B cell (primary cell): ENCODE measurements at regions not wholly inside any gene's neighbourhood (a gene's known extent, or its start where the extent isn't known, plus 50 kb on each side); places are given as distances from the start of the nearest gene placed in this dataset.

Source experiments
- ATAC-seq: fragments of 200-7000 bp; cut with Tn5 transposase; one replicate; pipeline ENCODE4 v1.10.0; 2021; ENCODE audit warnings: low read depth, mild to moderate bottlenecking, moderate number of reproducible peaks, moderate library complexity
- CTCF ChIA-PET: fragments of 350-600 bp; sonication (Branson Sonifier 250); formaldehyde crosslinking; loops from one replicate; lab custom pipeline; 2021; ENCODE audit warnings: antibody characterized with exemption, inconsistent platforms; lab: Charles Lee
- POLR2A ChIA-PET: fragments of 350-600 bp; sonication (Branson Sonifier 250); formaldehyde crosslinking; loops from one replicate; lab custom pipeline; 2021; ENCODE audit warnings: antibody characterized with exemption; lab: Charles Lee
- DNase-seq: peaks from one replicate; pipeline ENCODE4 v3.0.0; 2013
- H2AFZ ChIP-seq: 2 replicates; pipeline ENCODE4 v1.6.1; 2012; ENCODE audit warnings: mild to moderate bottlenecking, low read depth, low read length; ENCODE audit not compliant: insufficient read depth, poor library complexity, severe bottlenecking
- H3K27ac ChIP-seq, 2 donors: 1 replicate in 1 of 2; 2 replicates in 1 of 2; pipeline ENCODE4 v1.5.1; 2012 to 2013; ENCODE audit warnings: low read length in 2 of 2, mild to moderate bottlenecking in 2 of 2, moderate library complexity in 1 of 2
- H3K27me3 ChIP-seq, 4 experiments: fragments of 200-600 bp in 1 of 4; sonication (generic) in 1 of 4; replicated peaks in 1 of 4; 1 replicate in 2 of 4; 2 replicates in 2 of 4; pipeline versions ENCODE4 v1.6.1 to v1.7.0; 2013 to 2016; ENCODE audit warnings: low read length in 3 of 4, mild to moderate bottlenecking in 2 of 4, mixed read lengths in 1 of 4, moderate library complexity in 1 of 4; ENCODE audit not compliant: insufficient read depth in 4 of 4, control insufficient read depth in 3 of 4; ENCODE audit errors: control extremely low read depth in 1 of 4
- H3K36me3 ChIP-seq, 2 experiments: replicated peaks in 1 of 2; 1 replicate in 1 of 2; 2 replicates in 1 of 2; pipeline versions ENCODE4 v1.6.1 to v1.7.1; 2013; ENCODE audit warnings: low read length in 1 of 2; ENCODE audit not compliant: insufficient read depth in 2 of 2, control insufficient read depth in 1 of 2; ENCODE audit errors: control extremely low read depth in 1 of 2, extremely low read depth in 1 of 2
- H3K4me1 ChIP-seq, 2 donors: fragments of 200-600 bp in 1 of 2; sonication (generic) in 1 of 2; 1 replicate in 1 of 2; 2 replicates in 1 of 2; pipeline versions ENCODE4 v1.5.1 to v1.6.1; 2013 to 2017; ENCODE audit warnings: low read length in 2 of 2; ENCODE audit not compliant: control insufficient read depth in 2 of 2, insufficient read depth in 2 of 2
- H3K4me2 ChIP-seq: replicated peaks from 2 replicates; pipeline ENCODE3; 2012; ENCODE audit warnings: mild to moderate bottlenecking, low read depth, low read length; ENCODE audit not compliant: poor library complexity, severe bottlenecking
- H3K4me3 ChIP-seq, 5 experiments: fragments of 200-600 bp in 1 of 5; sonication (generic) in 1 of 5; 1 replicate in 3 of 5; 2 replicates in 2 of 5; pipeline versions ENCODE4 v1.5.1 to v1.7.0; 2011 to 2016; ENCODE audit warnings: low read length in 4 of 5, mild to moderate bottlenecking in 4 of 5, low read depth in 2 of 5, control low read depth in 1 of 5, moderate library complexity in 1 of 5; ENCODE audit not compliant: insufficient read depth in 1 of 5; ENCODE audit errors: control extremely low read depth in 1 of 5, extremely low read depth in 1 of 5
- H3K79me2 ChIP-seq: fragments of 200-600 bp; sonication (generic); one replicate; pipeline ENCODE4 v1.6.0; 2016; ENCODE audit warnings: low read length; ENCODE audit not compliant: control insufficient read depth, insufficient read depth
- H3K9ac ChIP-seq: fragments of 200-600 bp; sonication (generic); 2 replicates; pipeline ENCODE4 v1.6.1; 2017; ENCODE audit warnings: mild to moderate bottlenecking, low read length, moderate library complexity
- H3K9me3 ChIP-seq, 3 donors: one replicate each; pipeline versions ENCODE4 v1.6.1 to v1.7.1; 2013; ENCODE audit warnings: low read length in 2 of 3; ENCODE audit not compliant: control insufficient read depth in 2 of 3, insufficient read depth in 1 of 3; ENCODE audit errors: control extremely low read depth in 1 of 3
- H4K20me1 ChIP-seq: 2 replicates; pipeline ENCODE4 v1.6.0; 2012; ENCODE audit warnings: mild to moderate bottlenecking, low read length; ENCODE audit not compliant: insufficient read depth, control insufficient read depth, poor library complexity, severe bottlenecking
- H3K27ac Mint-ChIP-seq: one replicate; pipeline ENCODE4 v1.8.0; 2021; ENCODE audit warnings: mixed read lengths
- H3K27me3 Mint-ChIP-seq: one replicate; pipeline ENCODE4 v1.8.0; 2021; ENCODE audit warnings: mixed read lengths
- H3K4me1 Mint-ChIP-seq: one replicate; pipeline ENCODE4 v1.8.0; 2021; ENCODE audit warnings: mixed read lengths
- H3K4me3 Mint-ChIP-seq: one replicate; pipeline ENCODE4 v1.8.0; 2021; ENCODE audit warnings: mixed read lengths
- H3K9me3 Mint-ChIP-seq: one replicate; pipeline ENCODE4 v1.8.0; 2022; ENCODE audit warnings: mixed read lengths; ENCODE audit not compliant: insufficient read depth
- EZH2 ChIP-seq: IDR thresholded peaks from 2 replicates; pipeline ENCODE4 v1.6.1; 2012; ENCODE audit warnings: borderline replicate concordance, low read depth, mild to moderate bottlenecking, moderate library complexity, low read length; ENCODE audit not compliant: insufficient read depth, poor library complexity, severe bottlenecking
- WGBS: methylation state at CpG from one replicate; pipeline ENCODE4 v1.1.5; 2013; ENCODE audit warnings: missing lambda C conversion rate; ENCODE audit not compliant: insufficient coverage; 5-methylcytosine and 5-hydroxymethylcytosine counted together
- intact Hi-C: fragments of 100-400 bp; cut with micrococcal nuclease; formaldehyde crosslinking; loops from one replicate; pipeline ENCODE4 v1.10.0; 2022
- TF ChIP-seq, protein P1 (sequence below): fragments of 200-600 bp; IDR thresholded peaks from one replicate; pipeline ENCODE4 v1.8.0; 2022; ENCODE audit warnings: antibody characterized with exemption, mild to moderate bottlenecking

- peaks cover 57% of the 10 kb centered on the region for H3K27me3 Mint-ChIP-seq
Observed at GRCh38 chr20:39109933-39110818, 148.0 kb downstream of the DHX35 start.

DNA sequence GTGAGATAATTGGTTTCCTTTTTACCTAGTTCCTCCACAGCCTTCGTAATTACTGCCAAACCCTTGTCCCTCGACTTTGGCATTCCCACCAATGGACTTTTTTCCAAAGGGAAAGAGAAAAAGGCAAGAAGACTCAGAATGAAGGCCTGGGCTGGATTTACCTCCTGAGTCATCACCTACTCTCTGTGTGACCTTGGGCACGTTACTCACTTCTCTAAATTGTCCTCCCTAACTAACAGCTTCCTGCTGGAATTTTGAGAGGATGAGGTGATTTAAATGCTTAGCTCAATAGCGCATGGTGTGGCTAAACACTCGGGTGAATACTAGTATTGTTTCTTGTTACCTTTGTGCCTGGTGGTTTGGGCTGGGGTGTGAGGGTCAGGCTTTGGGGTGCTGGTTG, 146.6 kb downstream of the DHX35 start:
- DNase-seq (no peak), ATAC-seq (no peak)
- TF ChIP-seq, protein P1, sequence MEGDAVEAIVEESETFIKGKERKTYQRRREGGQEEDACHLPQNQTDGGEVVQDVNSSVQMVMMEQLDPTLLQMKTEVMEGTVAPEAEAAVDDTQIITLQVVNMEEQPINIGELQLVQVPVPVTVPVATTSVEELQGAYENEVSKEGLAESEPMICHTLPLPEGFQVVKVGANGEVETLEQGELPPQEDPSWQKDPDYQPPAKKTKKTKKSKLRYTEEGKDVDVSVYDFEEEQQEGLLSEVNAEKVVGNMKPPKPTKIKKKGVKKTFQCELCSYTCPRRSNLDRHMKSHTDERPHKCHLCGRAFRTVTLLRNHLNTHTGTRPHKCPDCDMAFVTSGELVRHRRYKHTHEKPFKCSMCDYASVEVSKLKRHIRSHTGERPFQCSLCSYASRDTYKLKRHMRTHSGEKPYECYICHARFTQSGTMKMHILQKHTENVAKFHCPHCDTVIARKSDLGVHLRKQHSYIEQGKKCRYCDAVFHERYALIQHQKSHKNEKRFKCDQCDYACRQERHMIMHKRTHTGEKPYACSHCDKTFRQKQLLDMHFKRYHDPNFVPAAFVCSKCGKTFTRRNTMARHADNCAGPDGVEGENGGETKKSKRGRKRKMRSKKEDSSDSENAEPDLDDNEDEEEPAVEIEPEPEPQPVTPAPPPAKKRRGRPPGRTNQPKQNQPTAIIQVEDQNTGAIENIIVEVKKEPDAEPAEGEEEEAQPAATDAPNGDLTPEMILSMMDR: no peak
- TF ChIP-seq EZH2: no peak
- Histone ChIP-seq H3K27ac (no peak overlapping the region), H2AFZ (no peak overlapping the region), H3K27me3 (peaks cover 0 to 27% (median 6%) of the 10 kb centered on the region in 4 experiments), H3K79me2 (no peaks in the 10 kb centered on the region), H3K4me1 (no peaks in the 10 kb centered on the region), H3K9me3 (peaks cover 0 to 5% (median 0%) of the 10 kb centered on the region in 3 donors), H3K9ac (no peak overlapping the region), H3K4me3 (no peak overlapping the region), H3K4me2 (no peak overlapping the region), H3K36me3 (no peaks in the 10 kb centered on the region), H4K20me1 (no peaks in the 10 kb centered on the region)
- Mint-ChIP-seq H3K9me3 (peaks cover 2% of the 10 kb centered on the region), H3K27ac (no peak overlapping the region), H3K4me3 (no peak overlapping the region), H3K27me3 (peaks cover 64% of the 10 kb centered on the region), H3K4me1 (no peaks in the 10 kb centered on the region)
- WGBS: 60% methylated on average over 1 of the region's 5 CpGs
- POLR2A ChIA-PET: no interaction called here
- intact Hi-C loops: no loop called here
- CTCF ChIA-PET: no interaction called here

More at GRCh38 chr20:39109933-39110818, 148.0 kb downstream of the DHX35 start:
- H2AFZ ChIP-seq: no peak overlapping the region
- no peak overlapping the region for H3K4me2 ChIP-seq
- no peak overlapping the region for H3K4me3 ChIP-seq
- no peaks in the 10 kb centered on the region for H3K36me3 ChIP-seq
- H3K27me3 ChIP-seq: peaks cover 0 to 32% (median 7%) of the 10 kb centered on the region in 4 experiments
- H3K27ac ChIP-seq: no peak overlapping the region
- Mint-ChIP-seq H3K4me3 (no peak overlapping the region), H3K4me1 (no peaks in the 10 kb centered on the region), H3K9me3 (no peaks in the 10 kb centered on the region), H3K27ac (no peak overlapping the region)
- DNase-seq (no peak), ATAC-seq (no peak)
- ChIA-PET POLR2A (no interaction called here), CTCF (interaction anchor here (1.2 kb wide), 1 partner anchor 1853 kb away, joined by 3 read pairs; no protein-coding TSS in a partner anchor)
- intact Hi-C loops: no loop called here
- TF ChIP-seq, protein P1: no peak
- TF ChIP-seq EZH2: no peak
- no peaks in the 10 kb centered on the region for H3K79me2 ChIP-seq
- no peaks in the 10 kb centered on the region for H4K20me1 ChIP-seq
- WGBS: 52% methylated on average over 9 of the region's 10 CpGs
- no peak overlapping the region for H3K9ac ChIP-seq
- H3K9me3 ChIP-seq: peaks cover 0 to 5% (median 0%) of the 10 kb centered on the region in 3 donors
- no peaks in the 10 kb centered on the region for H3K4me1 ChIP-seq
